Mucosa of rectum (tissue), 2 donors: ENCODE measurements at regions not wholly inside any gene's neighbourhood (a gene's known extent, or its start where the extent isn't known, plus 50 kb on each side); places are given as distances from the start of the nearest gene placed in this dataset.
"Not testable (repeated sequence)": the region's sequence is repeated elsewhere in the genome, so short reads cannot be mapped to it uniquely, and the experiment has no call there.

Experiments
- H3K27ac ChIP-seq, 2 donors: one replicate each; pipeline ENCODE4 v1.7.0; 2013; ENCODE audit warnings: inconsistent platforms in 2 of 2, low read depth in 2 of 2, low read length in 2 of 2
- H3K27me3 ChIP-seq, 2 donors: one replicate each; pipeline ENCODE4 v1.7.0; 2013; ENCODE audit warnings: low read length in 2 of 2; ENCODE audit not compliant: control insufficient read depth in 2 of 2, insufficient read depth in 2 of 2
- H3K36me3 ChIP-seq, 2 donors: one replicate each; pipeline ENCODE4 v1.7.0; 2013; ENCODE audit warnings: low read length in 2 of 2; ENCODE audit not compliant: control insufficient read depth in 2 of 2, insufficient read depth in 2 of 2
- H3K4me1 ChIP-seq, 2 donors: one replicate each; pipeline ENCODE4 v1.7.0; 2013; ENCODE audit warnings: low read length in 2 of 2, mild to moderate bottlenecking in 1 of 2; ENCODE audit not compliant: control insufficient read depth in 2 of 2, insufficient read depth in 2 of 2
- H3K4me3 ChIP-seq, 2 donors: one replicate each; pipeline ENCODE4 v1.7.0; 2013; ENCODE audit warnings: low read length in 2 of 2
- H3K9ac ChIP-seq, 2 donors: one replicate each; pipeline ENCODE4 v1.7.0; 2013; ENCODE audit warnings: low read length in 2 of 2, low read depth in 1 of 2, mild to moderate bottlenecking in 1 of 2
- H3K9me3 ChIP-seq, 2 donors: one replicate each; pipeline ENCODE4 v1.7.0; 2013; ENCODE audit warnings: low read length in 2 of 2; ENCODE audit not compliant: control insufficient read depth in 2 of 2
- donor health status: healthy.
- donor health status: Normal muscosa, but diverticular disease.

- Histone ChIP-seq H3K9ac (no peak overlapping the region), H3K4me1 (no peaks in the 10 kb centered on the region), H3K27ac (no peak overlapping the region), H3K36me3 (no peaks in the 10 kb centered on the region), H3K27me3 (peaks cover 12 to 14% of the 10 kb centered on the region in 2 donors), H3K9me3 (no peaks in the 10 kb centered on the region), H3K4me3 (no peak overlapping the region)
Observed at GRCh38 chr6:27608916-27609883, 136.3 kb upstream of the ZNF184 start.

- no peak overlapping the region for H3K27ac ChIP-seq
- H3K36me3 ChIP-seq, result no peaks in the 10 kb centered on the region
- peaks cover 12 to 14% of the 10 kb centered on the region in 2 donors for H3K27me3 ChIP-seq
- no peaks in the 10 kb centered on the region for H3K9me3 ChIP-seq
- no peak overlapping the region for H3K9ac ChIP-seq
- H3K4me3 ChIP-seq, result no peak overlapping the region
- H3K4me1 ChIP-seq, result no peaks in the 10 kb centered on the region
Observed at GRCh38 chr6:27605401-27606342, 132.8 kb upstream of the ZNF184 start.

GRCh38 chr6:27604986-27605385 is 132.1 kb upstream of the ZNF184 start:
- Histone ChIP-seq H3K9ac (no peak overlapping the region), H3K4me1 (no peaks in the 10 kb centered on the region), H3K36me3 (no peaks in the 10 kb centered on the region), H3K27ac (no peak overlapping the region), H3K9me3 (no peaks in the 10 kb centered on the region), H3K27me3 (peaks cover 12 to 14% of the 10 kb centered on the region in 2 donors), H3K4me3 (no peak overlapping the region)

- H3K9ac ChIP-seq, result no peak overlapping the region
- H3K27ac ChIP-seq, result no peak overlapping the region
- no peaks in the 10 kb centered on the region for H3K4me1 ChIP-seq
- no peaks in the 10 kb centered on the region for H3K36me3 ChIP-seq
- H3K4me3 ChIP-seq, result no peak overlapping the region
- peaks cover 12 to 14% of the 10 kb centered on the region in 2 donors for H3K27me3 ChIP-seq
- H3K9me3 ChIP-seq, result no peaks in the 10 kb centered on the region
Observed at GRCh38 chr6:27601668-27602254, 128.9 kb upstream of the ZNF184 start.

- H3K4me1 ChIP-seq, result no peaks in the 10 kb centered on the region
- peaks cover 3 to 5% of the 10 kb centered on the region in 2 donors for H3K27me3 ChIP-seq
- H3K27ac ChIP-seq, result no peak overlapping the region
- no peak overlapping the region for H3K4me3 ChIP-seq
- H3K9ac ChIP-seq, result no peak overlapping the region
- no peaks in the 10 kb centered on the region for H3K9me3 ChIP-seq
- H3K36me3 ChIP-seq, result no peaks in the 10 kb centered on the region
Observed at GRCh38 chr6:27599859-27600532, 127.1 kb upstream of the ZNF184 start.

- not testable (repeated sequence) for H3K4me3 ChIP-seq, H3K4me1 ChIP-seq, H3K27ac ChIP-seq, H3K36me3 ChIP-seq, H3K9me3 ChIP-seq, H3K9ac ChIP-seq
- H3K27me3 ChIP-seq, result peaks cover 22 to 27% of the 10 kb centered on the region in 2 donors
Observed at GRCh38 chr6:27597031-27597567, 124.2 kb upstream of the ZNF184 start.

- Histone ChIP-seq H3K27me3 (peaks cover 32 to 36% of the 10 kb centered on the region in 2 donors), H3K9ac (no peak overlapping the region), H3K4me1 (no peaks in the 10 kb centered on the region), H3K27ac (no peak overlapping the region), H3K9me3 (no peaks in the 10 kb centered on the region), H3K4me3 (no peak overlapping the region), H3K36me3 (no peaks in the 10 kb centered on the region)
Observed at GRCh38 chr6:27593861-27594260, 121.0 kb upstream of the ZNF184 start.

GRCh38 chr6:27593200-27593818 is 120.4 kb upstream of the ZNF184 start:
- Histone ChIP-seq H3K4me3 (no peak overlapping the region), H3K9me3 (no peaks in the 10 kb centered on the region), H3K27me3 (peaks cover 32 to 39% of the 10 kb centered on the region in 2 donors), H3K4me1 (no peaks in the 10 kb centered on the region), H3K27ac (no peak overlapping the region), H3K36me3 (no peaks in the 10 kb centered on the region), H3K9ac (no peak overlapping the region)
